ENCODE measurements at regions not wholly inside any gene's neighbourhood (a gene's known extent, or its start where the extent isn't known, plus 50 kb on each side); places are given as distances from the start of the nearest gene placed in this dataset.

DNA sequence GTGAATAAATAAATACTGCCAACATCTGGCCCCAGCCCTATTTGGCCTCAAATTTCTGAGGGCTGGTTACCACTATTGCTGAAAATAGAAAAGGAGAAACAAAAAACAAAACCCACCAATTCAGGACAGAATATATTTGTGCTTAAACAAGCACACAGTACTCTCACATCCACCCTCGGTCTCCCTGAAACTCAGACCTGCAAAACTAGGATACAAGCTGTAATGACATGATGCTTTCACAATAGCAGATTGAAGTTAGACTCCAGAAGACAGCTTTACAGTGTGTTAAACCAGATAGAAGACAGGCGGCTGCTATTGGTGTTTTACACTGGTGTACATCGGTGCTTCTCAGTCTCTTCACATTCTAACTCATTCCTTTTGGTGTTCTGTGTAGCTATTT, 214.9 kb upstream of the DMRT1 start:
- H3K9me3 ChIP-seq (ENCODE audit: insufficient read depth in 2 of 2, low read depth in 1 of 2, low read length in 1 of 2), result no peaks in the 10 kb centered on the region
- H2BK12ac ChIP-seq (ENCODE audit: low read depth, low read length), result no peak overlapping the region
- 0 out of 4 replicates have a peak, but pooled peaks cover 0 to 2% of the 10 kb centered on the region in 2 experiments for H3K79me2 ChIP-seq (ENCODE audit: control insufficient read depth in 1 of 2, insufficient read depth in 2 of 2, low read length in 2 of 2)
- no peak overlapping the region for H3K14ac ChIP-seq (ENCODE audit: insufficient read length)
- no peak overlapping the region for H3K56ac ChIP-seq (replicated peaks; ENCODE audit: insufficient read length, low read depth, low read length)
- no peak overlapping the region for H3K23ac ChIP-seq (ENCODE audit: insufficient read length)
- no peak overlapping the region for H3K4me2 ChIP-seq (ENCODE audit: insufficient read depth in 1 of 2, low read depth in 2 of 2, low read length in 2 of 2)
- DNase-seq (ENCODE audit: low read depth in 1 of 2, low spot score in 2 of 2) (no peak), FAIRE-seq (no peak)
- H3K79me1 ChIP-seq (ENCODE audit: low read depth, low read length), result peaks cover 2% of the 10 kb centered on the region; the same call in 1 of the 2 replicates
- no peak overlapping the region for H2BK20ac ChIP-seq (ENCODE audit: low read length)
- no peak overlapping the region for H4K5ac ChIP-seq (ENCODE audit: insufficient read length, low read depth, low read length)
- no peak overlapping the region for H2BK15ac ChIP-seq (ENCODE audit: low read length)
- H3K23me2 ChIP-seq (ENCODE audit: low read depth, low read length), result no peaks in the 10 kb centered on the region
- 85% methylated on average over 3 of the region's 3 CpGs; no CpG with 5 or more reads in 1 of the 2 experiments for WGBS, 2 experiments (ENCODE audit: extremely low coverage in 1 of 2, insufficient coverage in 1 of 2, insufficient read length in 1 of 2, insufficient replicate concordance in 2 of 2, low coverage in 1 of 2, low lambda C conversion rate in 2 of 2, missing lambda C conversion rate in 1 of 2)
- H2BK120ac ChIP-seq (replicated peaks; ENCODE audit: low read depth, low read length), result no peak overlapping the region
- H2AFZ ChIP-seq (ENCODE audit: low read length), result no peak overlapping the region
- H3K27ac ChIP-seq (ENCODE audit: low read depth, low read length), result no peak overlapping the region
- ChIA-PET CTCF (ENCODE audit: partially characterized antibody) (interaction anchor here (0.6 to 4.2 kb wide), 3 partner anchors 12 to 163 kb away, joined by 3 to 20 read pairs (median 3); no protein-coding TSS in a partner anchor), POLR2A (ENCODE audit: partially characterized antibody) (no interaction called here)
- H4K8ac ChIP-seq (ENCODE audit: extremely low read depth, insufficient read depth, low read length), result no peak overlapping the region
- H3K18ac ChIP-seq (ENCODE audit: extremely low read depth, low read length), result no peak overlapping the region
- no peaks in the 10 kb centered on the region for H3K36me3 ChIP-seq (ENCODE audit: control insufficient read depth in 2 of 4, insufficient read depth in 4 of 4, low read length in 3 of 4)
- H3K4ac ChIP-seq (replicated peaks; ENCODE audit: insufficient read length, low read depth, low read length), result no peak overlapping the region
- no peak overlapping the region for H2AK5ac ChIP-seq (ENCODE audit: low read depth, low read length)
- no peak overlapping the region for H2BK5ac ChIP-seq (ENCODE audit: low read depth, low read length)
- H3K27me3 ChIP-seq (replicated peaks in 1 of 4; ENCODE audit: control insufficient read depth in 3 of 4, extremely low read depth in 1 of 4, insufficient read depth in 3 of 4, low read length in 3 of 4), result no peaks in the 10 kb centered on the region
- H3K9ac ChIP-seq (replicated peaks in 1 of 4; ENCODE audit: extremely low read depth in 1 of 4, low read depth in 3 of 4, low read length in 3 of 4), result no peak overlapping the region
- H3K4me1 ChIP-seq (replicated peaks in 1 of 4; ENCODE audit: control insufficient read depth in 3 of 4, insufficient read depth in 4 of 4, low read length in 3 of 4), result peaks cover 0 to 7% (median 1%) of the 10 kb centered on the region in 4 experiments; a peak in 3 of 7 replicates
- no peak overlapping the region for H3K4me3 ChIP-seq (ENCODE audit: extremely low read depth in 1 of 4, insufficient read depth in 2 of 4, low read depth in 3 of 4, low read length in 4 of 4)
- no peak overlapping the region for H4K91ac ChIP-seq (replicated peaks; ENCODE audit: insufficient read length, low read length)
- peaks cover 0 to 3% of the 10 kb centered on the region in 2 experiments for H4K20me1 ChIP-seq (replicated peaks in 1 of 2; ENCODE audit: control insufficient read depth in 1 of 2, insufficient read depth in 2 of 2, low read length in 2 of 2)
- TF ChIP-seq CHD1 (IDR thresholded peaks at IDR 0.05; ENCODE audit: low read depth, low read length) (no peak), YY1 (IDR thresholded peaks at IDR 0.05; ENCODE audit: low read depth, low read length) (no peak), SP2 (IDR thresholded peaks at IDR 0.05; ENCODE audit: low read length) (no peak), CHD2 (IDR thresholded peaks at IDR 0.05; ENCODE audit: low read length) (no peak), TEAD4 (IDR thresholded peaks at IDR 0.05; ENCODE audit: low read depth, low read length) (no peak), POLR2AphosphoS5 (IDR thresholded peaks at IDR 0.05; ENCODE audit: low read depth, low read length) (no peak), BACH1 (IDR thresholded peaks at IDR 0.05; ENCODE audit: low read length) (no peak), EP300 (IDR thresholded peaks at IDR 0.05; ENCODE audit: borderline replicate concordance in 1 of 2, low read depth in 2 of 2, low read length in 2 of 2) (no peak), SRF (IDR thresholded peaks at IDR 0.05; ENCODE audit: low read depth, low read length) (no peak), KDM4A (IDR thresholded peaks at IDR 0.05; ENCODE audit: low read depth, low read length, severe bottlenecking) (no peak), SP1 (IDR thresholded peaks at IDR 0.05; ENCODE audit: low read depth, low read length) (no peak), CREB1 (IDR thresholded peaks at IDR 0.05) (no peak), CBX8 (IDR thresholded peaks at IDR 0.05; ENCODE audit: borderline replicate concordance, low read depth, low read length) (no peak)
- TF ChIP-seq, protein P1, sequence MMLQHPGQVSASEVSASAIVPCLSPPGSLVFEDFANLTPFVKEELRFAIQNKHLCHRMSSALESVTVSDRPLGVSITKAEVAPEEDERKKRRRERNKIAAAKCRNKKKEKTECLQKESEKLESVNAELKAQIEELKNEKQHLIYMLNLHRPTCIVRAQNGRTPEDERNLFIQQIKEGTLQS (IDR thresholded peaks at IDR 0.05; ENCODE audit: insufficient read depth, low read depth, low read length), result no peak
- TF ChIP-seq, protein P2, sequence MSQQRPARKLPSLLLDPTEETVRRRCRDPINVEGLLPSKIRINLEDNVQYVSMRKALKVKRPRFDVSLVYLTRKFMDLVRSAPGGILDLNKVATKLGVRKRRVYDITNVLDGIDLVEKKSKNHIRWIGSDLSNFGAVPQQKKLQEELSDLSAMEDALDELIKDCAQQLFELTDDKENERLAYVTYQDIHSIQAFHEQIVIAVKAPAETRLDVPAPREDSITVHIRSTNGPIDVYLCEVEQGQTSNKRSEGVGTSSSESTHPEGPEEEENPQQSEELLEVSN (IDR thresholded peaks at IDR 0.05), result no peak

Data from H1 (cell line).